ENCODE measurements at regions not wholly inside any gene's neighbourhood (a gene's known extent, or its start where the extent isn't known, plus 50 kb on each side); places are given as distances from the start of the nearest gene placed in this dataset.

GRCh38 chr5:162217037-162217436 lies 149.5 kb downstream of the GABRG2 start:
- TF ChIP-seq CTCF (IDR thresholded peaks at IDR 0.05), result no peak
- no peak for TF ChIP-seq POLR2AphosphoS5 (IDR thresholded peaks at IDR 0.05)
- no peak for TF ChIP-seq EP300 (IDR thresholded peaks at IDR 0.05)
